ENCODE measurements at regions not wholly inside any gene's neighbourhood (a gene's known extent, or its start where the extent isn't known, plus 50 kb on each side); places are given as distances from the start of the nearest gene placed in this dataset.

DNA sequence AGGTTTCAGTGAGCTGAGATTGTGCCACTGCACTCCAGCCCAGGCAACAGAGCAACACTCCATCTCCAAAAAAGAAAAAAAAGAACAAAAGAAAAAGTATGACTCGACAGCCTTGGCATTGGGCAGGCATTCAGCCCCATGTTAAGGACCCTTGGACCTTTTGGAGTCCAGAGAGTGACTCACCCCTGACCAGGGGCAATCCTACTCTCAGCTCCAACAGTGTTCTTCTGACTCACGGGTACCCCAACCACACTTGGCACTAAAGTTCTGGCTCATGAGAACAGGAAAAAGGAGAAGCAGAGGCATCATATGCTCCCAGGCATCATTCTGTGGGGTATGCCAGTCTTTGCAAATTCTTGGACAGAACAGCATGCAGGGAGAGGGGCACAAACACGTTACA, 252.4 kb upstream of the HES1 start:
- Histone ChIP-seq H2BK5ac (ENCODE audit: insufficient read length, low read length) (no peak overlapping the region), H3K27me3 (ENCODE audit: insufficient read depth, low read length) (no peaks in the 10 kb centered on the region; the same call in none of the 2 replicates), H4K20me1 (ENCODE audit: control insufficient read depth, insufficient read depth, insufficient read length) (no peaks in the 10 kb centered on the region), H3K4ac (ENCODE audit: low read depth, low read length) (no peak overlapping the region), H3K56ac (ENCODE audit: insufficient read length, low read depth, low read length) (no peak overlapping the region), H3K14ac (ENCODE audit: insufficient read depth, low read length) (no peak overlapping the region), H2BK12ac (ENCODE audit: insufficient read length, low read depth, low read length) (no peak overlapping the region), H3K18ac (ENCODE audit: insufficient read length, low read depth, low read length) (no peak overlapping the region), H2AFZ (ENCODE audit: low read length) (no peak overlapping the region), H4K5ac (ENCODE audit: insufficient read length, low read depth, low read length) (no peak overlapping the region), H3K4me1 (ENCODE audit: insufficient read depth, low read length) (no peaks in the 10 kb centered on the region; the same call in 1 of the 2 replicates), H3K23ac (ENCODE audit: insufficient read length, low read depth, low read length) (no peak overlapping the region), H3K27ac (ENCODE audit: insufficient read length, low read depth, low read length) (no peak overlapping the region), H2BK15ac (ENCODE audit: low read depth, low read length) (no peak overlapping the region), H3K79me2 (ENCODE audit: insufficient read depth, low read length) (no peaks in the 10 kb centered on the region), H2BK20ac (ENCODE audit: low read depth, low read length, poor library complexity, severe bottlenecking) (no peak overlapping the region), H3T11ph (ENCODE audit: low read length) (no peak overlapping the region), H3K9ac (ENCODE audit: extremely low read depth, insufficient read length, low read length) (no peak overlapping the region), H3K79me1 (ENCODE audit: insufficient read depth, low read depth, low read length, poor library complexity, severe bottlenecking) (no peaks in the 10 kb centered on the region), H4K91ac (ENCODE audit: insufficient read length, low read depth, low read length) (no peak overlapping the region), H3K4me2 (ENCODE audit: insufficient read depth, insufficient read length, low read length) (no peak overlapping the region), H4K8ac (replicated peaks; ENCODE audit: insufficient read length, low read depth, low read length) (no peak overlapping the region), H2BK120ac (ENCODE audit: low read depth, low read length, poor library complexity, severe bottlenecking) (no peak overlapping the region), H3K23me2 (ENCODE audit: insufficient read length, low read depth, low read length, poor library complexity, severe bottlenecking) (no peaks in the 10 kb centered on the region), H3K9me3 (ENCODE audit: control insufficient read depth, low read depth, low read length) (no peaks in the 10 kb centered on the region), H2AK5ac (ENCODE audit: insufficient read length, low read length) (no peak overlapping the region)
- Mint-ChIP-seq H3K9me3 (peaks cover 2 to 4% of the 10 kb centered on the region in 2 experiments; a peak in 3 of 5 replicates), H3K27ac (no peak overlapping the region), H3K27me3 (ENCODE audit: low read depth) (peaks cover 17% of the 10 kb centered on the region), H3K4me3 (no peak overlapping the region), H3K4me1 (peaks cover 21 to 22% of the 10 kb centered on the region in 2 experiments), H3K36me3 (ENCODE audit: insufficient read depth in 1 of 3, low read depth in 3 of 3) (peaks cover 0 to 6% (median 0%) of the 10 kb centered on the region in 3 experiments; a peak in 1 of 7 replicates)
- no peak for DNase-seq
- WGBS (ENCODE audit: extremely low coverage, insufficient read length, low lambda C conversion rate), result no CpG with 5 or more reads among the region's 3 CpGs
- TF ChIP-seq, protein P1, sequence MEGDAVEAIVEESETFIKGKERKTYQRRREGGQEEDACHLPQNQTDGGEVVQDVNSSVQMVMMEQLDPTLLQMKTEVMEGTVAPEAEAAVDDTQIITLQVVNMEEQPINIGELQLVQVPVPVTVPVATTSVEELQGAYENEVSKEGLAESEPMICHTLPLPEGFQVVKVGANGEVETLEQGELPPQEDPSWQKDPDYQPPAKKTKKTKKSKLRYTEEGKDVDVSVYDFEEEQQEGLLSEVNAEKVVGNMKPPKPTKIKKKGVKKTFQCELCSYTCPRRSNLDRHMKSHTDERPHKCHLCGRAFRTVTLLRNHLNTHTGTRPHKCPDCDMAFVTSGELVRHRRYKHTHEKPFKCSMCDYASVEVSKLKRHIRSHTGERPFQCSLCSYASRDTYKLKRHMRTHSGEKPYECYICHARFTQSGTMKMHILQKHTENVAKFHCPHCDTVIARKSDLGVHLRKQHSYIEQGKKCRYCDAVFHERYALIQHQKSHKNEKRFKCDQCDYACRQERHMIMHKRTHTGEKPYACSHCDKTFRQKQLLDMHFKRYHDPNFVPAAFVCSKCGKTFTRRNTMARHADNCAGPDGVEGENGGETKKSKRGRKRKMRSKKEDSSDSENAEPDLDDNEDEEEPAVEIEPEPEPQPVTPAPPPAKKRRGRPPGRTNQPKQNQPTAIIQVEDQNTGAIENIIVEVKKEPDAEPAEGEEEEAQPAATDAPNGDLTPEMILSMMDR (conservative IDR thresholded peaks at IDR 0.05), result no peak

Measured in H9 (cell line).